ENCODE measurements at regions not wholly inside any gene's neighbourhood (a gene's known extent, or its start where the extent isn't known, plus 50 kb on each side); places are given as distances from the start of the nearest gene placed in this dataset.

DNA sequence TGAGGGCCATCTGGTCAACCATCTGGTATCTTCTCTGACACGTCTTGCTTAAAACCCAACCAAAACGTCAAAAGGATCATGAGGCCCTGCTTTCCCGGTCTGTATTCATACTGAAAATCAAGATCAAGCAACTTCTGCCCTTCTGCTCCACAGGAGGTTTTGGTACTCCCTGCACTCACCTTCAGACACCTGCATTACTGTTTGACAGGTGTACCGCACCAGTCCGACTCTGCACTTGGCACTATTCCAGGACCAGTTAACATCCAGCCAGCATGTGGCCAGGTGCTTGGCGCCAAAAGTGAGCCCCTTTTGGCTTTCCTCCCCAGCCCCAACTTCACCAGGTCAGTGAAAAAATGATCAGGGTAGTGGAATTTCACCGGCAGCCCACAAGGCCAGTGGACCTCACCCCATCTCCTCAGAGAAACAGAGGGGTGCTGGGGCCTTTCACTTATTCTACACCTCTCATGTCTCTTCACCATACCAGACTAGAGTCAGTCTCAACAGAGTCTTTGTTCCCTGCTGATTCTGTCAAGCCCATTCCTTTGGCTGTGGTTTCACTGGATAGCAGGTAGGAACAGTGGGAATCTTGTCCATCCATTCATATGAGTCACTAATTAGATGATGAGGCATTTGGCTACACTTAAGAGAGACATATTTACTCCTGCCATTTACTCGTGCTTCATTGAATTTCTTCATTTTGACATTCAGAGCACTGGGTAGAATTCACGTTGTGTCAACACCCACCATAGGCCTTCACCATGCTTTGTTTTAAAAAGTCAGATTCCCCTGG is 85.3 kb downstream of the ZNF726 start:
- Histone ChIP-seq H3K27ac (no peak overlapping the region), H3K4me3 (no peak overlapping the region)
- TF ChIP-seq, protein P1, sequence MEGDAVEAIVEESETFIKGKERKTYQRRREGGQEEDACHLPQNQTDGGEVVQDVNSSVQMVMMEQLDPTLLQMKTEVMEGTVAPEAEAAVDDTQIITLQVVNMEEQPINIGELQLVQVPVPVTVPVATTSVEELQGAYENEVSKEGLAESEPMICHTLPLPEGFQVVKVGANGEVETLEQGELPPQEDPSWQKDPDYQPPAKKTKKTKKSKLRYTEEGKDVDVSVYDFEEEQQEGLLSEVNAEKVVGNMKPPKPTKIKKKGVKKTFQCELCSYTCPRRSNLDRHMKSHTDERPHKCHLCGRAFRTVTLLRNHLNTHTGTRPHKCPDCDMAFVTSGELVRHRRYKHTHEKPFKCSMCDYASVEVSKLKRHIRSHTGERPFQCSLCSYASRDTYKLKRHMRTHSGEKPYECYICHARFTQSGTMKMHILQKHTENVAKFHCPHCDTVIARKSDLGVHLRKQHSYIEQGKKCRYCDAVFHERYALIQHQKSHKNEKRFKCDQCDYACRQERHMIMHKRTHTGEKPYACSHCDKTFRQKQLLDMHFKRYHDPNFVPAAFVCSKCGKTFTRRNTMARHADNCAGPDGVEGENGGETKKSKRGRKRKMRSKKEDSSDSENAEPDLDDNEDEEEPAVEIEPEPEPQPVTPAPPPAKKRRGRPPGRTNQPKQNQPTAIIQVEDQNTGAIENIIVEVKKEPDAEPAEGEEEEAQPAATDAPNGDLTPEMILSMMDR (IDR thresholded peaks at IDR 0.05) = no peak
- DNase-seq (ENCODE audit: low spot score) = no peak

- no peak overlapping the region for H3K4me3 ChIP-seq
- no peak overlapping the region for H3K27ac ChIP-seq
- TF ChIP-seq, protein P1 (IDR thresholded peaks at IDR 0.05) = no peak
- no peak for DNase-seq (ENCODE audit: low spot score)
Measured at GRCh38 chr19:24000656-24001055, 86.0 kb downstream of the ZNF726 start.

- Histone ChIP-seq H3K27ac (no peak overlapping the region), H3K4me3 (no peak overlapping the region)
- no peak for DNase-seq (ENCODE audit: low spot score)
- TF ChIP-seq, protein P1 (IDR thresholded peaks at IDR 0.05) = no peak
Measured at GRCh38 chr19:24002256-24002945, 84.6 kb upstream of the ZNF254 start.

GRCh38 chr19:24003537-24003936 is 83.5 kb upstream of the ZNF254 start:
- TF ChIP-seq, protein P1 (IDR thresholded peaks at IDR 0.05) = no peak
- Histone ChIP-seq H3K4me3 (no peak overlapping the region), H3K27ac (no peak overlapping the region)
- DNase-seq (ENCODE audit: low spot score) = no peak

GRCh38 chr19:24004166-24004565 is 82.8 kb upstream of the ZNF254 start:
- TF ChIP-seq, protein P1 (IDR thresholded peaks at IDR 0.05) = no peak
- no peak for DNase-seq (ENCODE audit: low spot score)
- no peak overlapping the region for H3K4me3 ChIP-seq
- no peak overlapping the region for H3K27ac ChIP-seq

GRCh38 chr19:24029941-24030636 is 56.9 kb upstream of the ZNF254 start:
- DNase-seq (ENCODE audit: low spot score) = no peak
- Histone ChIP-seq H3K4me3 (no peak overlapping the region), H3K27ac (no peak overlapping the region)
- TF ChIP-seq, protein P1 (IDR thresholded peaks at IDR 0.05) = no peak

Data from coronary artery (tissue), 2 donors.